HepG2 (cell line): ENCODE measurements at regions not wholly inside any gene's neighbourhood (a gene's known extent, or its start where the extent isn't known, plus 50 kb on each side); places are given as distances from the start of the nearest gene placed in this dataset.

Source experiments
- ATAC-seq: fragments of 200-7000 bp; cut with Tn5 transposase; 3 replicates; pipeline ENCODE4 v1.9.1; 2020; ENCODE audit warnings: mild to moderate bottlenecking, moderate library complexity
- BruUV-seq: library from RNA; stranded (reverse); fragments of 400-500 nt; replicated peaks from 2 replicates; lab custom pipeline; 2021; lab: Mats Ljungman, UMichigan
- CTCF ChIA-PET: fragments of 300-600 bp; formaldehyde crosslinking; extraction: SDS; loops from one replicate; lab custom pipeline; 2021; ENCODE audit warnings: low total read pairs, inconsistent platforms, low intra/inter-chr PET ratio; lab: Yijun Ruan, JAX
- POLR2A ChIA-PET: fragments of 350-600 bp; sonication (Branson Sonifier 250); formaldehyde crosslinking; loops from one replicate; lab custom pipeline; 2020; ENCODE audit warnings: antibody characterized with exemption, inconsistent platforms; lab: Yijun Ruan, JAX
- DNase-seq: peaks from one replicate; pipeline ENCODE4 v3.0.0-alpha.2; 2015; ENCODE audit warnings: low spot score
- FAIRE-seq: peaks from 3 replicates; lab custom pipeline; 2011; peaks lifted over from hg19 to GRCh38; lab: Jason Lieb, UNC
- H2AFZ ChIP-seq: one replicate; pipeline ENCODE4 v1.6.1; 2011; ENCODE audit warnings: low read length, inconsistent platforms
- H3K27ac ChIP-seq: fragments of 300-600 bp; 3 replicates; pipeline ENCODE4 v1.8.0; 2011; ENCODE audit warnings: mixed run types, mild to moderate bottlenecking, mixed read lengths, low read length, inconsistent platforms; ENCODE audit not compliant: insufficient read depth; ENCODE audit errors: extremely low read length
- H3K27me3 ChIP-seq, 2 experiments: fragments of 200-600 bp in 1 of 2; 2 replicates in 1 of 2; 3 replicates in 1 of 2; pipeline versions ENCODE4 v1.6.0 to v1.8.0; 2011; ENCODE audit warnings: low read length in 2 of 2, mild to moderate bottlenecking in 2 of 2, moderate library complexity in 2 of 2, inconsistent platforms in 1 of 2; ENCODE audit not compliant: insufficient read depth in 2 of 2, control insufficient read depth in 1 of 2
- H3K36me3 ChIP-seq, 2 experiments: fragments of 200-600 bp in 1 of 2; replicated peaks in 1 of 2; 2 replicates in 1 of 2; 3 replicates in 1 of 2; pipeline versions ENCODE4 v1.5.1 to v1.8.0; 2011; ENCODE audit warnings: low read length in 2 of 2, inconsistent platforms in 1 of 2; ENCODE audit not compliant: insufficient read depth in 2 of 2, control insufficient read depth in 1 of 2
- H3K4me1 ChIP-seq: 2 replicates; pipeline ENCODE4 v1.5.1; 2012; ENCODE audit warnings: low read length, inconsistent platforms; ENCODE audit not compliant: insufficient read depth
- H3K4me2 ChIP-seq: 2 replicates; pipeline ENCODE4 v1.6.0; 2011; ENCODE audit warnings: low read depth, low read length, inconsistent platforms
- H3K4me3 ChIP-seq, 3 experiments: fragments of 200-600 bp in 1 of 3; sonication (generic), shearing (Covaris generic) in 1 of 3; replicated peaks in 1 of 3; 2 replicates each; pipeline ENCODE4 v1.5.1; 2011 to 2016; ENCODE audit warnings: low read length in 3 of 3, inconsistent platforms in 2 of 3, low read depth in 2 of 3, mild to moderate bottlenecking in 2 of 3, control low read depth in 1 of 3, mixed read lengths in 1 of 3; ENCODE audit not compliant: insufficient read depth in 1 of 3
- H3K79me2 ChIP-seq: one replicate; pipeline ENCODE4 v1.6.1; 2011; ENCODE audit warnings: low read length, inconsistent platforms; ENCODE audit not compliant: insufficient read depth
- H3K9ac ChIP-seq: 2 replicates; pipeline ENCODE4 v1.6.0; 2011; ENCODE audit warnings: mild to moderate bottlenecking, low read depth, low read length, inconsistent platforms; ENCODE audit not compliant: insufficient read depth
- H3K9me3 ChIP-seq: 2 replicates; pipeline ENCODE4 v1.5.1; 2012; ENCODE audit warnings: mild to moderate bottlenecking, low read length
- H4K20me1 ChIP-seq: 2 replicates; pipeline ENCODE4 v1.6.0; 2011; ENCODE audit warnings: inconsistent platforms, mild to moderate bottlenecking, low read length, moderate library complexity; ENCODE audit not compliant: insufficient read depth
- ASH2L ChIP-seq: fragments of 300-600, 200-600 bp; sonication (generic); IDR thresholded peaks from 2 replicates; pipeline ENCODE4 v1.7.0; 2017; ENCODE audit warnings: low read depth, mild to moderate bottlenecking, moderate library complexity, mixed read lengths, low read length; ENCODE audit not compliant: insufficient read length
- CBX5 ChIP-seq: sonication (generic); formaldehyde crosslinking; IDR thresholded peaks from 2 replicates; pipeline ENCODE4 v1.4.0; 2020; ENCODE audit warnings: missing genetic modification reagents, borderline replicate concordance
- CHD2 ChIP-seq: IDR thresholded peaks from 2 replicates; pipeline ENCODE4 v1.6.1; 2011; ENCODE audit warnings: low read depth, low read length, improper control_type of control experiment
- KLF9 ChIP-seq: IDR thresholded peaks from 2 replicates; pipeline ENCODE4 v1.6.1; 2016; ENCODE audit warnings: low read depth
- MAFF ChIP-seq: IDR thresholded peaks from 2 replicates; pipeline ENCODE4 v1.6.1; 2011; ENCODE audit warnings: low read depth, low read length, improper control_type of control experiment
- PHF20 ChIP-seq: sonication (generic); formaldehyde crosslinking; IDR thresholded peaks from 2 replicates; pipeline ENCODE4 v1.5.0; 2020; ENCODE audit warnings: mild to moderate bottlenecking, missing genetic modification reagents
- ZBTB7B ChIP-seq: sonication (generic); formaldehyde crosslinking; IDR thresholded peaks from 2 replicates; pipeline ENCODE4 v1.4.0; 2020; ENCODE audit warnings: missing genetic modification reagents
- ZNF335 ChIP-seq: sonication (generic); formaldehyde crosslinking; IDR thresholded peaks from 2 replicates; pipeline ENCODE4 v1.4.0; 2020; ENCODE audit warnings: missing genetic modification reagents
- ZNF557 ChIP-seq: sonication (generic); formaldehyde crosslinking; IDR thresholded peaks from 2 replicates; pipeline ENCODE4 v1.4.0; 2020; ENCODE audit warnings: missing genetic modification reagents
- ZNF773 ChIP-seq: sonication (generic); formaldehyde crosslinking; IDR thresholded peaks from 2 replicates; pipeline ENCODE4 v1.4.0; 2020; ENCODE audit warnings: missing genetic modification reagents, borderline replicate concordance
- ZNF775 ChIP-seq: sonication (generic); formaldehyde crosslinking; IDR thresholded peaks from 2 replicates; pipeline ENCODE4 v1.4.0; 2020; ENCODE audit warnings: missing genetic modification reagents, mild to moderate bottlenecking, moderate library complexity, borderline replicate concordance
- ZNF788 ChIP-seq: sonication (generic); formaldehyde crosslinking; IDR thresholded peaks from 2 replicates; pipeline ENCODE4 v1.5.0; 2020; ENCODE audit warnings: mild to moderate bottlenecking, missing genetic modification reagents, borderline replicate concordance
- ZNF841 ChIP-seq: sonication (generic); formaldehyde crosslinking; IDR thresholded peaks from 2 replicates; pipeline ENCODE4 v1.8.1; 2023; ENCODE audit warnings: missing genetic modification reagents, borderline replicate concordance
- WGBS: methylation state at CpG from one replicate; pipeline ENCODE4 v1.1.6; 2017; ENCODE audit warnings: low lambda C conversion rate; 5-methylcytosine and 5-hydroxymethylcytosine counted together
- in situ Hi-C: cut with HindIII; loops from 2 replicates; pipeline ENCODE4 v1.10.0; 2017; ENCODE audit warnings: low pct_unique_long_range_greater_than_20kb; ENCODE audit not compliant: extremely low pct_ligation_motif_present
- intact Hi-C: fragments of 100-400 bp; cut with micrococcal nuclease; formaldehyde crosslinking; loops from one replicate; pipeline ENCODE4 v1.10.0; 2022; ENCODE audit not compliant: unreplicated experiment
- TF ChIP-seq, protein P1 (sequence below): sonication (generic); formaldehyde crosslinking; IDR thresholded peaks from 2 replicates; pipeline ENCODE4 v1.9.0; 2021; ENCODE audit warnings: missing genetic modification reagents, mild to moderate bottlenecking, borderline replicate concordance
- TF ChIP-seq, protein P2 (sequence below): sonication (generic); formaldehyde crosslinking; IDR thresholded peaks from 2 replicates; pipeline ENCODE4 v1.8.0; 2022; ENCODE audit warnings: mild to moderate bottlenecking, missing genetic modification reagents, moderate library complexity
- TF ChIP-seq, protein P3 (sequence below): sonication (generic); formaldehyde crosslinking; IDR thresholded peaks from 2 replicates; pipeline ENCODE4 v1.5.0; 2020; ENCODE audit warnings: mild to moderate bottlenecking, missing genetic modification reagents, borderline replicate concordance

DNA sequence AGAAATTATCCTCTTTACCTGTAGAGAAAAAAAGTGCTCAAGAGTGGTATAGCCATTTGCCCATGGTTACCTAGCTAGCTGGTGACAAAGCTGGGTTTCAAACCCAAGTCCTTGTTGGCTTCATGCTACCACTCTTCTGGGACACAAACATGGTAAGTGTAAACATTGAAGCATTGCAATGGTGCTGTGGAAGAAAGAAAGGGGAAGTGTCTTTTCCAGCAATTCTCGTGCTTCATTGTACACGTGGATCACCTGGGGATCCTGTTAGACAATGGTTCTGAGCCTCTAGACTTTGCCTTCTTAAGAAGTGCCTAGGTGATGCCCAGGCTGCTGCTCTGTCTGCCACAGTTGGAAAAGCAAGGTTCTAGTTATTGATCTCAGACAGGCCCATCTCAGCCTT, 134.8 kb upstream of the CTNNB1 start (continued):
- TF ChIP-seq, protein P1, sequence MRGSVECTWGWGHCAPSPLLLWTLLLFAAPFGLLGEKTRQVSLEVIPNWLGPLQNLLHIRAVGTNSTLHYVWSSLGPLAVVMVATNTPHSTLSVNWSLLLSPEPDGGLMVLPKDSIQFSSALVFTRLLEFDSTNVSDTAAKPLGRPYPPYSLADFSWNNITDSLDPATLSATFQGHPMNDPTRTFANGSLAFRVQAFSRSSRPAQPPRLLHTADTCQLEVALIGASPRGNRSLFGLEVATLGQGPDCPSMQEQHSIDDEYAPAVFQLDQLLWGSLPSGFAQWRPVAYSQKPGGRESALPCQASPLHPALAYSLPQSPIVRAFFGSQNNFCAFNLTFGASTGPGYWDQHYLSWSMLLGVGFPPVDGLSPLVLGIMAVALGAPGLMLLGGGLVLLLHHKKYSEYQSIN (CRISPR knock-in tag): no peak
- TF ChIP-seq ZNF557 (CRISPR knock-in tag) (no peak), ZBTB7B (CRISPR knock-in tag) (no peak), CHD2 (no peak), ZNF788 (CRISPR knock-in tag) (no peak), PHF20 (no peak), KLF9 (CRISPR knock-in tag) (no peak), ZNF335 (CRISPR knock-in tag) (no peak)

DNA sequence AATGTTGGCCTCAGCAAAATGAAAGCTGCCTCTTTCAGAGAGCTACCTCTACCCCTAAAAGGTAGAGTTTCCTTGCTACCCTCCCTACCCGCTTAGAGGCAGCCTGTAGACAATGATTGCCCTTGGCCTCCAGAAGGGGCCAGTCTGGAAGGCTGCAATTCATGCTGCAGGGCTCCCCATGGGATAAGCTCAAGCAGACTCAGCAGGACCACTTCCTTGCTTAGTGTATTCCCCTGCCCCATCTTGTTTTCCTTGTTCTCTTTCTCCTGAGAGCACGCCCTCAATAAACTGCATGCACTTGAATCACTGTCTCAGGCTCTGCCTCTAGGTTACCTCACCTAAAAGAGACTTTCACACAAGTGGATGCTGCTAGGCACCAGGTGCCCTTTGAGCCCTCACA, 134.0 kb upstream of the CTNNB1 start:
- Histone ChIP-seq H3K36me3 (no peaks in the 10 kb centered on the region), H3K9me3 (no peaks in the 10 kb centered on the region), H3K4me2 (no peak overlapping the region), H4K20me1 (no peaks in the 10 kb centered on the region), H3K4me1 (no peaks in the 10 kb centered on the region), H3K4me3 (no peak overlapping the region), H3K79me2 (no peaks in the 10 kb centered on the region), H2AFZ (no peak overlapping the region), H3K27me3 (peaks cover 0 to 1% of the 10 kb centered on the region in 2 experiments; a peak in 1 of 5 replicates), H3K9ac (no peak overlapping the region), H3K27ac (no peak overlapping the region)
- no TSS peak for BruUV-seq
- intact Hi-C loops (no loop called here), in situ Hi-C loops (no loop called here)
- no peak for DNase-seq
- POLR2A ChIA-PET: no interaction called here
- FAIRE-seq: no peak
- ATAC-seq: no peak
- CTCF ChIA-PET: no interaction called here
- 36% methylated on average over 1 of the region's 2 CpGs for WGBS
- TF ChIP-seq CBX5 (no peak), ZNF841 (no peak), ZNF775 (CRISPR knock-in tag) (no peak), ZNF773 (CRISPR knock-in tag) (no peak), MAFF (no peak), ASH2L (no peak)
- TF ChIP-seq, protein P2, sequence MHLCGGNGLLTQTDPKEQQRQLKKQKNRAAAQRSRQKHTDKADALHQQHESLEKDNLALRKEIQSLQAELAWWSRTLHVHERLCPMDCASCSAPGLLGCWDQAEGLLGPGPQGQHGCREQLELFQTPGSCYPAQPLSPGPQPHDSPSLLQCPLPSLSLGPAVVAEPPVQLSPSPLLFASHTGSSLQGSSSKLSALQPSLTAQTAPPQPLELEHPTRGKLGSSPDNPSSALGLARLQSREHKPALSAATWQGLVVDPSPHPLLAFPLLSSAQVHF (CRISPR knock-in tag): no peak
- TF ChIP-seq, protein P3, sequence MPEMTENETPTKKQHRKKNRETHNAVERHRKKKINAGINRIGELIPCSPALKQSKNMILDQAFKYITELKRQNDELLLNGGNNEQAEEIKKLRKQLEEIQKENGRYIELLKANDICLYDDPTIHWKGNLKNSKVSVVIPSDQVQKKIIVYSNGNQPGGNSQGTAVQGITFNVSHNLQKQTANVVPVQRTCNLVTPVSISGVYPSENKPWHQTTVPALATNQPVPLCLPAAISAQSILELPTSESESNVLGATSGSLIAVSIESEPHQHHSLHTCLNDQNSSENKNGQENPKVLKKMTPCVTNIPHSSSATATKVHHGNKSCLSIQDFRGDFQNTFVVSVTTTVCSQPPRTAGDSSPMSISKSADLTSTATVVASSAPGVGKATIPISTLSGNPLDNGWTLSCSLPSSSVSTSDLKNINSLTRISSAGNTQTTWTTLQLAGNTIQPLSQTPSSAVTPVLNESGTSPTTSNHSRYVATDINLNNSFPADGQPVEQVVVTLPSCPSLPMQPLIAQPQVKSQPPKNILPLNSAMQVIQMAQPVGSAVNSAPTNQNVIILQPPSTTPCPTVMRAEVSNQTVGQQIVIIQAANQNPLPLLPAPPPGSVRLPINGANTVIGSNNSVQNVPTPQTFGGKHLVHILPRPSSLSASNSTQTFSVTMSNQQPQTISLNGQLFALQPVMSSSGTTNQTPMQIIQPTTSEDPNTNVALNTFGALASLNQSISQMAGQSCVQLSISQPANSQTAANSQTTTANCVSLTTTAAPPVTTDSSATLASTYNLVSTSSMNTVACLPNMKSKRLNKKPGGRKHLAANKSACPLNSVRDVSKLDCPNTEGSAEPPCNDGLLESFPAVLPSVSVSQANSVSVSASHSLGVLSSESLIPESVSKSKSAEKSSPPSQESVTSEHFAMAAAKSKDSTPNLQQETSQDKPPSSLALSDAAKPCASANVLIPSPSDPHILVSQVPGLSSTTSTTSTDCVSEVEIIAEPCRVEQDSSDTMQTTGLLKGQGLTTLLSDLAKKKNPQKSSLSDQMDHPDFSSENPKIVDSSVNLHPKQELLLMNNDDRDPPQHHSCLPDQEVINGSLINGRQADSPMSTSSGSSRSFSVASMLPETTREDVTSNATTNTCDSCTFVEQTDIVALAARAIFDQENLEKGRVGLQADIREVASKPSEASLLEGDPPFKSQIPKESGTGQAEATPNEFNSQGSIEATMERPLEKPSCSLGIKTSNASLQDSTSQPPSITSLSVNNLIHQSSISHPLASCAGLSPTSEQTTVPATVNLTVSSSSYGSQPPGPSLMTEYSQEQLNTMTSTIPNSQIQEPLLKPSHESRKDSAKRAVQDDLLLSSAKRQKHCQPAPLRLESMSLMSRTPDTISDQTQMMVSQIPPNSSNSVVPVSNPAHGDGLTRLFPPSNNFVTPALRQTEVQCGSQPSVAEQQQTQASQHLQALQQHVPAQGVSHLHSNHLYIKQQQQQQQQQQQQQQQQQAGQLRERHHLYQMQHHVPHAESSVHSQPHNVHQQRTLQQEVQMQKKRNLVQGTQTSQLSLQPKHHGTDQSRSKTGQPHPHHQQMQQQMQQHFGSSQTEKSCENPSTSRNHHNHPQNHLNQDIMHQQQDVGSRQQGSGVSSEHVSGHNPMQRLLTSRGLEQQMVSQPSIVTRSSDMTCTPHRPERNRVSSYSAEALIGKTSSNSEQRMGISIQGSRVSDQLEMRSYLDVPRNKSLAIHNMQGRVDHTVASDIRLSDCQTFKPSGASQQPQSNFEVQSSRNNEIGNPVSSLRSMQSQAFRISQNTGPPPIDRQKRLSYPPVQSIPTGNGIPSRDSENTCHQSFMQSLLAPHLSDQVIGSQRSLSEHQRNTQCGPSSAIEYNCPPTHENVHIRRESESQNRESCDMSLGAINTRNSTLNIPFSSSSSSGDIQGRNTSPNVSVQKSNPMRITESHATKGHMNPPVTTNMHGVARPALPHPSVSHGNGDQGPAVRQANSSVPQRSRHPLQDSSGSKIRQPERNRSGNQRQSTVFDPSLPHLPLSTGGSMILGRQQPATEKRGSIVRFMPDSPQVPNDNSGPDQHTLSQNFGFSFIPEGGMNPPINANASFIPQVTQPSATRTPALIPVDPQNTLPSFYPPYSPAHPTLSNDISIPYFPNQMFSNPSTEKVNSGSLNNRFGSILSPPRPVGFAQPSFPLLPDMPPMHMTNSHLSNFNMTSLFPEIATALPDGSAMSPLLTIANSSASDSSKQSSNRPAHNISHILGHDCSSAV: no peak
